Body of pancreas (tissue), 4 donors: ENCODE measurements at regions not wholly inside any gene's neighbourhood (a gene's known extent, or its start where the extent isn't known, plus 50 kb on each side); places are given as distances from the start of the nearest gene placed in this dataset.
"Not testable (repeated sequence)": the region's sequence is repeated elsewhere in the genome, so short reads cannot be mapped to it uniquely, and the experiment has no call there.

Experiments used
- ATAC-seq: fragments of 150-250 bp; one replicate; pipeline ENCODE4 v1.9.1; 2016
- DNase-seq, 4 donors: peaks; one replicate each; pipeline ENCODE4 v3.0.0-alpha.2; 2019
- H3K27ac ChIP-seq, 4 donors: fragments of 200-600 bp; sonication (generic); 1 replicate in 3 of 4; 2 replicates in 1 of 4; pipeline versions ENCODE4 v1.5.1 to v1.6.1; 2016 to 2019; ENCODE audit warnings: mild to moderate bottlenecking in 1 of 4, mixed read lengths in 1 of 4, moderate library complexity in 1 of 4
- H3K27me3 ChIP-seq, 2 donors: fragments of 200-600 bp; sonication (generic); one replicate each; pipeline ENCODE4 v1.6.0; 2016; ENCODE audit warnings: mild to moderate bottlenecking in 1 of 2
- H3K36me3 ChIP-seq, 2 donors: fragments of 200-600 bp; sonication (generic); replicated peaks in 1 of 2; 2 replicates each; pipeline ENCODE4 v1.5.1; 2016; ENCODE audit warnings: low read depth in 2 of 2; ENCODE audit not compliant: insufficient read depth in 1 of 2
- H3K4me1 ChIP-seq: fragments of 200-600 bp; sonication (generic); one replicate; pipeline ENCODE4 v1.6.0; 2016
- H3K4me3 ChIP-seq, 2 donors: fragments of 200-600 bp; sonication (generic); 1 replicate in 1 of 2; 2 replicates in 1 of 2; pipeline ENCODE4 v1.5.1; 2016 to 2019
- H3K9me3 ChIP-seq, 3 donors: fragments of 200-600 bp; sonication (generic); 1 replicate in 2 of 3; 2 replicates in 1 of 3; pipeline ENCODE4 v1.5.1; 2016
- POLR2A ChIP-seq, 3 donors: fragments of 450-650 bp; IDR thresholded peaks; one replicate each; pipeline ENCODE4 v1.6.1; 2016; ENCODE audit warnings: antibody characterized with exemption in 3 of 3, mild to moderate bottlenecking in 2 of 3
- WGBS, 2 donors: methylation state at CpG; one replicate each; pipeline ENCODE4 v1.1.5; 2017; 5-methylcytosine and 5-hydroxymethylcytosine counted together
- intact Hi-C: fragments of 100-400 bp; cut with DNase I; formaldehyde crosslinking; loops from one replicate; pipeline ENCODE4 v1.15.1; 2023
- TF ChIP-seq, protein P1 (sequence below), 7 experiments: fragments of 450-650 bp in 4 of 7; fragments of 200-600 bp in 3 of 7; sonication (generic) in 3 of 7; IDR thresholded peaks; one replicate each; pipeline ENCODE4 v1.5.1; 2016 to 2019; ENCODE audit warnings: antibody characterized with exemption in 7 of 7

GRCh38 chr10:4606856-4607636, 219.0 kb upstream of the AKR1E2 start:
- Histone ChIP-seq H3K27me3 (no peaks in the 10 kb centered on the region), H3K27ac (no peak overlapping the region), H3K4me3 (no peak overlapping the region), H3K9me3 (no peaks in the 10 kb centered on the region), H3K4me1 (no peaks in the 10 kb centered on the region), H3K36me3 (no peaks in the 10 kb centered on the region)
- no peak for DNase-seq
- TF ChIP-seq, protein P1, sequence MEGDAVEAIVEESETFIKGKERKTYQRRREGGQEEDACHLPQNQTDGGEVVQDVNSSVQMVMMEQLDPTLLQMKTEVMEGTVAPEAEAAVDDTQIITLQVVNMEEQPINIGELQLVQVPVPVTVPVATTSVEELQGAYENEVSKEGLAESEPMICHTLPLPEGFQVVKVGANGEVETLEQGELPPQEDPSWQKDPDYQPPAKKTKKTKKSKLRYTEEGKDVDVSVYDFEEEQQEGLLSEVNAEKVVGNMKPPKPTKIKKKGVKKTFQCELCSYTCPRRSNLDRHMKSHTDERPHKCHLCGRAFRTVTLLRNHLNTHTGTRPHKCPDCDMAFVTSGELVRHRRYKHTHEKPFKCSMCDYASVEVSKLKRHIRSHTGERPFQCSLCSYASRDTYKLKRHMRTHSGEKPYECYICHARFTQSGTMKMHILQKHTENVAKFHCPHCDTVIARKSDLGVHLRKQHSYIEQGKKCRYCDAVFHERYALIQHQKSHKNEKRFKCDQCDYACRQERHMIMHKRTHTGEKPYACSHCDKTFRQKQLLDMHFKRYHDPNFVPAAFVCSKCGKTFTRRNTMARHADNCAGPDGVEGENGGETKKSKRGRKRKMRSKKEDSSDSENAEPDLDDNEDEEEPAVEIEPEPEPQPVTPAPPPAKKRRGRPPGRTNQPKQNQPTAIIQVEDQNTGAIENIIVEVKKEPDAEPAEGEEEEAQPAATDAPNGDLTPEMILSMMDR (IDR thresholded peaks at IDR 0.05): no peak
- no peak for TF ChIP-seq POLR2A (IDR thresholded peaks at IDR 0.05)
- WGBS, 2 donors: 59 to 67% methylated on average over 6 of the region's 6 CpGs
- ATAC-seq: no peak
- intact Hi-C loops: no loop called here

DNA sequence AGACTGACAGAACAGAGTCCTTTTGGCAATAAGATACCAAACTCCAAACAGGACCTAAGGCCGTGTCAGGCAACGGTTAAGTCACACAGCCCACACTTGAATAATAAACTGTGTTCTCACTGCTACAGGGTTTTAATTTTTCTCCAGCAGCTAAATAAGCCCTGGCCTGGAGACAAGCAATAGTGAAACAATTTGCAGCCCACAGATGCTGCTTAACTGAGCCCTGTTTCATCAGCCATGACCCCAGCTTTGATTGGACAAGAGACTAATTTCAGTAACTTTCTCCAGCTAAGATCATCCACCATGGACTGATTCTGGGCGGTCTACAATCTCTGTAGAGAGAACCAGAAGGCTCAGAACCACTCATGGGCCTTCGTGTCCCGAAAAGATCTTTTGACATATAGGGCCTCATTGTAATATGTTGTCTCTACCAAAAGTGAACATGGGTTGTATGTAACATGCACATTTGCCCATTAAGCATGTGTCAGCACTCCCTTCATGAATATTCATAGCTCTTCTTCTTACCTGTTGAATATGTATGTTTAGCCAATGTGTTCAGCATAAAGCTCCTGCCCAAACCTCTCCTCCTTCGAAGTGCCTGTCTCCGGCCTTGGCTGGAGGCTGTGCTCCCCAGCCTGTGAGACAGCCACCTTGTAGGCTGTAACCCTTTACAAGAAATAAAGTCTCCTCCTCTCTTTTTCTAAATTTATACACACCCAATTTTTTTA, 223.1 kb upstream of the AKR1E2 start:
- 63 to 67% methylated on average over 7 of the region's 7 CpGs for WGBS, 2 donors
- H3K4me3 ChIP-seq: no peak overlapping the region

GRCh38 chr10:4599471-4599870, 226.5 kb upstream of the AKR1E2 start:
- DNase-seq (no peak), ATAC-seq (no peak)
- Histone ChIP-seq H3K4me3 (no peak overlapping the region), H3K36me3 (no peaks in the 10 kb centered on the region), H3K27ac (no peak overlapping the region), H3K9me3 (no peaks in the 10 kb centered on the region), H3K4me1 (no peaks in the 10 kb centered on the region), H3K27me3 (no peaks in the 10 kb centered on the region)
- 61 to 75% methylated on average over 2 of the region's 2 CpGs for WGBS, 2 donors
- intact Hi-C loops: no loop called here
- TF ChIP-seq POLR2A (IDR thresholded peaks at IDR 0.05): no peak
- TF ChIP-seq, protein P1 (IDR thresholded peaks at IDR 0.05): no peak

More for the DNA sequence above, 223.1 kb upstream of the AKR1E2 start:
- no peak for TF ChIP-seq POLR2A (IDR thresholded peaks at IDR 0.05)
- TF ChIP-seq, protein P1 (IDR thresholded peaks at IDR 0.05): no peak
- H3K27ac ChIP-seq: no peak overlapping the region
- ATAC-seq (no peak), DNase-seq (no peak)
- intact Hi-C loops: no loop called here
- no peaks in the 10 kb centered on the region for H3K27me3 ChIP-seq
- H3K9me3 ChIP-seq: no peaks in the 10 kb centered on the region
- no peaks in the 10 kb centered on the region for H3K4me1 ChIP-seq
- H3K36me3 ChIP-seq: no peaks in the 10 kb centered on the region

- H3K27ac ChIP-seq, H3K4me1 ChIP-seq, ATAC-seq, intact Hi-C loops, H3K4me3 ChIP-seq, DNase-seq, H3K9me3 ChIP-seq, H3K27me3 ChIP-seq, H3K36me3 ChIP-seq: not testable (repeated sequence)
- WGBS, 2 donors: 29 to 90% methylated on average over 1 of the region's 2 CpGs
These were observed 228.1 kb upstream of the AKR1E2 start for GRCh38 chr10:4597898-4598297.

- Histone ChIP-seq H3K27ac (no peak overlapping the region), H3K27me3 (no peaks in the 10 kb centered on the region), H3K4me1 (no peaks in the 10 kb centered on the region), H3K36me3 (no peaks in the 10 kb centered on the region), H3K9me3 (no peaks in the 10 kb centered on the region), H3K4me3 (no peak overlapping the region)
- ATAC-seq: no peak
- TF ChIP-seq, protein P1 (IDR thresholded peaks at IDR 0.05): no peak
- TF ChIP-seq POLR2A (IDR thresholded peaks at IDR 0.05): no peak
- DNase-seq: no peak
- WGBS, 2 donors: 68% methylated on average over 1 of the region's 1 CpG
- intact Hi-C loops: no loop called here
These were observed 229.1 kb upstream of the AKR1E2 start for GRCh38 chr10:4596951-4597350.
